NCI-H446 (cell line): ENCODE measurements at regions not wholly inside any gene's neighbourhood (a gene's known extent, or its start where the extent isn't known, plus 50 kb on each side); places are given as distances from the start of the nearest gene placed in this dataset.
"Not testable (repeated sequence)": the region's sequence is repeated elsewhere in the genome, so short reads cannot be mapped to it uniquely, and the experiment has no call there.

ENCODE experiments used
- DNase-seq, 2 experiments: peaks; one replicate each; lab custom pipeline; 2025; lab: John Stamatoyannopoulos, UW

GRCh38 chr11:134591338-134591737 lies 179.3 kb upstream of the B3GAT1 start:
- DNase-seq, result no peak

GRCh38 chr11:134589129-134589528 lies 177.1 kb upstream of the B3GAT1 start:
- DNase-seq, result no peak

- DNase-seq, result not testable (repeated sequence)
Observed at GRCh38 chr11:134588460-134589110, 176.5 kb upstream of the B3GAT1 start.

GRCh38 chr11:134587345-134587744 lies 175.3 kb upstream of the B3GAT1 start:
- DNase-seq, result no peak

GRCh38 chr11:134586726-134587125 lies 174.7 kb upstream of the B3GAT1 start:
- DNase-seq, result no peak

- no peak for DNase-seq
Observed at GRCh38 chr11:134585666-134586610, 173.9 kb upstream of the B3GAT1 start.

- no peak for DNase-seq
Observed at GRCh38 chr11:134584706-134585445, 172.8 kb upstream of the B3GAT1 start.

- DNase-seq, result no peak
Observed at GRCh38 chr11:134584001-134584561, 172.0 kb upstream of the B3GAT1 start.

- DNase-seq, result no peak
Observed at GRCh38 chr11:134583397-134583990, 171.5 kb upstream of the B3GAT1 start.

- DNase-seq, result no peak
Observed at GRCh38 chr11:134582770-134583095, 170.7 kb upstream of the B3GAT1 start.

GRCh38 chr11:134581966-134582769 lies 170.1 kb upstream of the B3GAT1 start:
- no peak for DNase-seq

GRCh38 chr11:134581121-134581626 lies 169.1 kb upstream of the B3GAT1 start:
- DNase-seq, result no peak

- DNase-seq, result no peak
Observed at GRCh38 chr11:134580610-134580975, 168.6 kb upstream of the B3GAT1 start.

GRCh38 chr11:134579724-134580609 lies 167.9 kb upstream of the B3GAT1 start:
- no peak for DNase-seq

GRCh38 chr11:134578807-134579723 lies 167.0 kb upstream of the B3GAT1 start:
- DNase-seq, result no peak

- DNase-seq, result no peak
Observed at GRCh38 chr11:134577751-134578395, 165.8 kb upstream of the B3GAT1 start.

GRCh38 chr11:134576721-134577171 lies 164.7 kb upstream of the B3GAT1 start:
- DNase-seq, result no peak

- no peak for DNase-seq
Observed at GRCh38 chr11:134576286-134576685, 164.2 kb upstream of the B3GAT1 start.
